ENCODE measurements at regions not wholly inside any gene's neighbourhood (a gene's known extent, or its start where the extent isn't known, plus 50 kb on each side); places are given as distances from the start of the nearest gene placed in this dataset.
"Not testable (repeated sequence)": the region's sequence is repeated elsewhere in the genome, so short reads cannot be mapped to it uniquely, and the experiment has no call there.

DNA sequence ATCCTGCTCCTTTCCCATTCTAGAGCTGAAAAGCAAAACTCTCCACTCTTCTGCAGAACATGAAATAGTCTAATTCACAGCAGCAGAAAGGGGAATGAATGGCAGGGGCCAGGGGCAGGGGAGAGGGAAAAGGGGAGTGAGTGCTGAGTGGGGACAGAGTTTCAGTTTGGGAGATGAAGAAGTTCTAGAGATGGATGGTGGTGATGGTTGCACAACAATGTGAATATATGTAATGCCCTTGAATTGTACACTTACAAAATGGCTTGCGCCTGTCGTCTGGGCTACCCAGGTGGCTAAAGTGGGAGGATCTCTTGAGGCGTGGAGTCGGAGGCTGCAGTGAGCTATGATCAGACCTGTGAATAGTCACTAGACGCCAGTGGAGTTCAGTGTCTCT lies 78.5 kb upstream of the MEF2A start:
- H3K4me3 ChIP-seq (ENCODE audit: low read length) = no peak overlapping the region
- peaks cover 25% of the 10 kb centered on the region for H3K4me1 ChIP-seq (ENCODE audit: insufficient read depth, low read length)
- no peaks in the 10 kb centered on the region for H3K27me3 ChIP-seq (ENCODE audit: insufficient read depth, low read length)

DNA sequence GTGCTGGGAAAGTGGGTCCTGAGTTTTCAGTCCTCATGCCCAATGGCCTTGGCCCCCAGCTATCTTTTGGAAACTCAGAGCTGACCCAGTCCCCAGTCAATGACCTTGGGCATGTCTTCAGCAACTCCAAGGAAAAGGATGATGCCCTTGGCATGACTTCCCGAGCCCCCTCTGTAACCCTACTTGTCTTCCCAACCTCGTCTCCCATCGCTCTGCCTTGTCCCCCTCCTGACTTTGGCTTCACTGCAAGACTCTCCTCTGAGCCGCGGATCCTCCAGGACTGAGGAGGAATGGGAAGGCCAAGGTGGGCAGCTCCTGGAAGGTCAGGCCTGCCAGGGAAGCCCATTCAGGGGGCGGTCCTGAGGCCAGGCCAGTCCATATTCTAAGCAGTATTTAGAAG lies 73.5 kb upstream of the MEF2A start:
- H3K9me3 ChIP-seq (ENCODE audit: low read depth, low read length) = no peaks in the 10 kb centered on the region

More for the DNA sequence above, 78.5 kb upstream of the MEF2A start:
- H3K9me3 ChIP-seq (ENCODE audit: low read depth, low read length) = no peaks in the 10 kb centered on the region

DNA sequence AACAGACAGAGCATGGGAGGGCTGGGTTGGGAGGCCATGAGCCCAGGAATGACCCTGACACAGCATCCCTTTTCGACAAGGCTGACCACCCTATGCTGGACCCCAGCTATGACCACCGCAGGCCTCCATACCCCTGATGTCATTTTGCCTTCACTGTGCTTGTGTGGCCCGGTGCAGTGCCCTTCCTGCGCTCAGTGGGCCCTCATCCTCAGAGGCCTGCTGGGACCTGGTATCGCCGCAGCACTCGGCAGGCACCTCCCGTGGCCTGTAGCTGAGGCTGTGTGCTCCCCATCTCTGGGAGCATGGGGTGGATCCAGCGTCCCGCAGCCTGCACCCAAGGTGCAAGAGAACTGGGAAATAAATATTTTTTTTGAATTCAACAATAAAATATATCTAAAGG lies 73.1 kb upstream of the MEF2A start:
- peaks cover 15% of the 10 kb centered on the region for H3K4me1 ChIP-seq (ENCODE audit: insufficient read depth, low read length)
- no peak overlapping the region for H3K4me3 ChIP-seq (ENCODE audit: low read length)
- H3K27me3 ChIP-seq (ENCODE audit: insufficient read depth, low read length) = no peaks in the 10 kb centered on the region
- H3K9me3 ChIP-seq (ENCODE audit: low read depth, low read length) = no peaks in the 10 kb centered on the region

More for the DNA sequence above, 73.5 kb upstream of the MEF2A start:
- Histone ChIP-seq H3K27me3 (ENCODE audit: insufficient read depth, low read length) (no peaks in the 10 kb centered on the region), H3K4me3 (ENCODE audit: low read length) (no peak overlapping the region), H3K4me1 (ENCODE audit: insufficient read depth, low read length) (peaks cover 18% of the 10 kb centered on the region)

DNA sequence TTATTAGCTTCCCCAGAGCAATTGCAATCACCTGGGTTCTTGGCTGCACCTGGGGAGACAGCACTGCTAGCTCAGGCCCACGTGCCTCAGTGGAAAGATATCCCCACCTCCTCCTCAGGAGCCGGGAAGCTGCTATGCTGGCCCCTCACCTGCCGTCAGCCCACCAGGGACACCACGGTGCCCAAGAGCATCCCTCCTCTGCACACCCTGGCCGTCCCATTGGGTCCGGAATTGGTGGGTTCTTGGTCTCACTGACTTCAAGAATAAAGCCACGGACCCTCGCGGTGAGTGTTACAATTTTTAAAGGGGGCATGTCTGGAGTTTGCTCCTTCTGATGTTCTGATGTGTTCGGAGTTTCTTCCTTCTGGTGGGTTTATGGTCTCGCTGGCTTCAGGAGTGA lies 72.3 kb upstream of the MEF2A start:
- no peaks in the 10 kb centered on the region for H3K9me3 ChIP-seq (ENCODE audit: low read depth, low read length)
- H3K27me3 ChIP-seq (ENCODE audit: insufficient read depth, low read length) = no peaks in the 10 kb centered on the region
- peaks cover 15% of the 10 kb centered on the region for H3K4me1 ChIP-seq (ENCODE audit: insufficient read depth, low read length)
- H3K4me3 ChIP-seq (ENCODE audit: low read length) = no peak overlapping the region

DNA sequence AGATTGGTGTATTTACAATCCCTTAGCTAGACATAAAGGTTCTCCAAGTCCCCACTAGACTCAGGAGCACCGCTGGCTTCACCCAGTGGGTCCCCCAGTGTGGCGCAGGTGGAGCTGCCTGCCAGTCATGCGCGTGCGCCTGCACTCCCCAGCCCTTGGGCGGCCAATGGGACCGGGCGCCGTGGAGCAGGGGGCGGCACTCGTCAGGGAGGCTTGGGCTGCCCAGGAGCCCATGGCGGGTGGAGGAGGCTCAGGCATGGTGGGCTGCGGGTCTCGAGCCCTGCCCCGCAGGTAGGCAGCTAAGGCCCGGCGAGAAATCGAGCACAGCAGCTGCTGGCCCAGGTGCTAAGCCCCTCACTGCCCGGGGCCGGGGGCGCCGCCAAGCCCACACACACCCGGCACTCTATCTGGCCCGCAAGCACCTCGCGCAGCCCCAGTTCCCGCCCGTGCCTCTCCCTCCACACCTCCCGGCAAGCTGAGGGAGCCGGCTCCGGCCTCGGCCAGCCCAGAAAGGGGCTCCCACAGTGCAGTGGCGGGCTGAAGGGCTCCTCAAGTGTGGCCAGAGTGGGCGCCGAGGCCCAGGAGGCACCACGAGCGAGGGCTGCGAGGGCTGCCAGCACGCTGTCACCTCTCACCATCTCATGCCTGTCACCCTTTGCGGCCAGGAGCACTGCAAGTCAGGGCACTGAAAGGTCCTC lies 71.1 kb upstream of the MEF2A start:
- not testable (repeated sequence) for H3K4me3 ChIP-seq (ENCODE audit: low read length); H3K9me3 ChIP-seq (ENCODE audit: low read depth, low read length); H3K27me3 ChIP-seq (ENCODE audit: insufficient read depth, low read length)
- peaks cover 18% of the 10 kb centered on the region for H3K4me1 ChIP-seq (ENCODE audit: insufficient read depth, low read length)

DNA sequence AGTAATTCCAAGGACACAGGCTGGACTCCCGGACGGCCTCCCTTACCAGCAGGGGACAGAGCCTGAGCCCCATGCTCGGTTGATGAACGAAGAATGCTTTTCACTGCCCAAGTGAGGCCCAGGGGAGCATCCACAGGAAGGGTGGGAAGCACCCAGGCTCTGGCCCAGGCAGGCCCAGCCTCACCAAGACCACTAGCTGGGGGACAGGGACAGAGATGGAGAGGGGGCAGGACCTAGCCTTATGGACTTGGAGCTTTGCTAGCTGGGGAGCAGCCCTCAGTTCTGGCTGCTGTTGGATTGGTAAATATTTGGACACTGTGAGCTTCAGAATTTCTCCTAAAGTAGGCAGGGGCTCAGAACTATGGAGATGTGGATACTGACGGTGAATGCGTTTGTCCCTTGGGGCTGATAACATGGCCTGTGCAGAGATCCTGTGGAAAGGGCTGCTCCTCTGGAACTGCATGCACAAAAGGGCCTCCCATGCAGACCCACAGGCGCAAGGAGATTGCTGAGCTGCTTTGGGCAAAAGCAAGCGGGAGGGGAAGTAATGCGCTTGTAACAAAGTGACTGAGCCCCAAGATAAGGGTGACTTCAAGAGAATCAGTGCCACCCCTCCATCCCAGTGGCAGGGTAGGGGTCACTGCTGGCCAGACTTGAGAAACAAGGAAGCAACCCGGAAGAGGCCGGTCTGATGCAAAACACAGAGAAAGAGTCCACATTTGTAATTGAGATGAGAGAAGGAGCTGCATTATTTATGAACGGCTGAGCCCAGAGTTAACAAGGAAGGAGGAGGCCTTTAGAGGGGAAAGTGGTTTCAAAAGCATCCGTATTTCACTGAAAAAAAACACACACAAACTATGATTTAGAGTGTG lies 70.1 kb upstream of the MEF2A start:
- H3K27me3 ChIP-seq (ENCODE audit: insufficient read depth, low read length) = no peaks in the 10 kb centered on the region
- no peaks in the 10 kb centered on the region for H3K9me3 ChIP-seq (ENCODE audit: low read depth, low read length)
- H3K4me3 ChIP-seq (ENCODE audit: low read length) = no peak overlapping the region
- peaks cover 28% of the 10 kb centered on the region for H3K4me1 ChIP-seq (ENCODE audit: insufficient read depth, low read length)

DNA sequence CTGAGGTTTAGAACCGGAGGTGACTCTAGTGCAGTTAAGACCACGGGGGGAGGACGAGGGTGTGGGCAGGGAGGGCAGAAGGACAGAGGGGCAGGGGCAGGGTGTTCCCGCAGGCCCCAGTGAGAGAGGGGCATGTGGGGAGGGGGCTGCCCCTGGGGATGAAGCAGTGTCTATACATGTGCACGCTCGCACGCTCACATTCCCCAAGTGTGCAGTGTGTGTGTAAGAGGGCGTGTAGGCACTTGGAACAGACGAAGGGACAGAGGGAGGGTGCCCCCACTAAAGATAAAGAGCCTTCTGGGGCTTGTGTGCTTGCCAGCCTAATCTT lies 69.5 kb upstream of the MEF2A start:
- Histone ChIP-seq H3K27me3 (ENCODE audit: insufficient read depth, low read length) (no peaks in the 10 kb centered on the region), H3K4me1 (ENCODE audit: insufficient read depth, low read length) (peaks cover 34% of the 10 kb centered on the region), H3K9me3 (ENCODE audit: low read depth, low read length) (no peaks in the 10 kb centered on the region), H3K4me3 (ENCODE audit: low read length) (no peak overlapping the region)

DNA sequence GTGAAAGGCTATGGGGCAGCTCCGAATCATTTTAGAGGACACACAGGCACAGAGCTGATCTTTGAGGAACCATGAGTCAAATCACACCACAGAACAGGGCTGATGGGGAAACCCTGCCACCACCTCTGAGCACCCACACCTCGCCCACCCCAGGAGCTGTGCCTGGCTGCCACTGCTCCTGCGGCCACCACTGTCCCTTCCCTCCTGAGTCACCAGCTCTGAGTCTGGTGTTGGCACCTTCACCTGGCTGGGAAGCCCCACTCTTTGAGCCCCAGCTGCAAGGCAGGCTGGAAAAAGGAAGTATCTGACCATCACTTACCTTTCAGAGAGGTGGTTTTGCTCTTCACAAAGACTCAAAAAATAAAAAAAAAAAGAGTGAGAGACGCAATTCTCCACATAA lies 63.6 kb upstream of the MEF2A start:
- Histone ChIP-seq H3K4me1 (ENCODE audit: insufficient read depth, low read length) (peaks cover 67% of the 10 kb centered on the region), H3K27me3 (ENCODE audit: insufficient read depth, low read length) (no peaks in the 10 kb centered on the region), H3K4me3 (ENCODE audit: low read length) (no peak overlapping the region), H3K9me3 (ENCODE audit: low read depth, low read length) (no peaks in the 10 kb centered on the region)

DNA sequence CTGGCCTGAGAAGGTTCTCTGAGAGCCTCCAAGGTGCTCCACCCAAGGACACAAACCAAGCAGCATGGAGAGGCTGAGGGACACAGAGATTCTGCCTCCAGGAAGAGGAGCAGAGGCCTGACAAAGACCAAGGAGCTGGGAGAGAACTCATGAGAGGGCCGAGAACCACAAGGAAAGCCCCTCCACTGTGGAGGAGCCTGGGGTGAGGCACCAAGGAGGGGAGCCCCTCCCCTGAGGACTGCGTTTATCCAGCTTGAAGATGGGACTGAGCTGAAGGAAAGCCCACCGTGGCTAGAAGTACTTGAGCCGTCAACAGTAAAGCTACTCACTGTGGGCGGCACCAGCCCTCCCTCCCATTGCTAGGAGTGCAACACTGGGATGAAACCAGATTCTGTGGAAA lies 63.1 kb upstream of the MEF2A start:
- Histone ChIP-seq H3K9me3 (ENCODE audit: low read depth, low read length) (no peaks in the 10 kb centered on the region), H3K27me3 (ENCODE audit: insufficient read depth, low read length) (no peaks in the 10 kb centered on the region), H3K4me3 (ENCODE audit: low read length) (no peak overlapping the region), H3K4me1 (ENCODE audit: insufficient read depth, low read length) (peaks cover 72% of the 10 kb centered on the region)

DNA sequence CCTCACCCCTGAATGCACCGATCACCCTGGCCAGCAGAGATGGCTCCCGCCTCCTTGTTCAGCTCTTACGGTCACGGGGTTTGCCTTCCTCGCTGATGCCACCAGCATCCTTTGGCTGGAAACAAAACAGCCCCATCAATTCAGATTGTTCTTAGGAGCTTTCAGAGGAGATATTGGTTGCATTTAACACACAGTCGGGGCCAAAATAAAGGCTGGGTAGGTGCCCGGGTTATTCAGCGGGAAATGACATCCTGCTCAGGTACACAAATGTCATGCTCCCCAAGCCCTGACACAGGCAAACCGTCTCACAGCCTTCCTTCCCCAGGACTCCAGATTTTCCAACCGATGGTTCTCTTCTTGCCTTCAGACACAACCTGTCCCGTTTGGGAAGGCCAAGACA lies 62.4 kb upstream of the MEF2A start:
- no peak overlapping the region for H3K4me3 ChIP-seq (ENCODE audit: low read length)
- H3K4me1 ChIP-seq (ENCODE audit: insufficient read depth, low read length) = peaks cover 79% of the 10 kb centered on the region
- no peaks in the 10 kb centered on the region for H3K27me3 ChIP-seq (ENCODE audit: insufficient read depth, low read length)
- no peaks in the 10 kb centered on the region for H3K9me3 ChIP-seq (ENCODE audit: low read depth, low read length)

DNA sequence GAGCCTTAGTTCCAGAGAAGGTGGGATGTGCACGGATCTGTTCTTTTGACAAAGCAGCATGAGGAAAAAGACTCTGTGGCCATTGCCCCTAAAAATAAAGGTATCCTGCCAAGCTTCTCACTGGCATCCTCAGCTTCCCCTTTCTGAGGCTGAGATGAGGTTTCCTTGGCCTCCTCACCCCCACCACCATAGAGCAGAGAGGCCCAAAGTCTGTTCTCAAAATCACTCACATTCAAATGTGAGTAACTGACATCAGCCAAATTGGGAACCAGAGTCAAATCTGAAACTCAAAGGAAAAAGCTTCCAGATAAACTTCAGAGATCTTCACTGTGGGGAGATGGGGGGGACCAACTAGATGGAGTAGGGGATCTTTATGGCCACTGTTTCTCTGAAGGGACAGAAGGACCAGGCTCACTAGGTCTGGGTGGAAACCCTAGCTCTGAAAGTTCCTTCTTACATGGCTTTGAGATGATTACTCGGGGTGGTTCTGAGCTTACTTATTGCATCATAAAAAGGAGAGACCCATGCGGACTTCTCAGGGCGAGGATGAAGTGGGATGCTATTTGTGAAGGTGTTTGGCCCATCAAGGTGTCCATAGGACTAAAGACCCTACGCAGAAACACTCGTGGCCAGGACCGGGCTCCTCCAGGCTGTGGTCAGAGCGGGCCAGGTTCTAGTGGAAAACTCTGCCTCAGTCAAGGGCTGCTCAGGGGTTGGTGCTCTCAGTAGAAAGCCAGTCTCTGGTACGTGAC lies 61.5 kb upstream of the MEF2A start:
- Histone ChIP-seq H3K9me3 (ENCODE audit: low read depth, low read length) (no peaks in the 10 kb centered on the region), H3K4me3 (ENCODE audit: low read length) (no peak overlapping the region), H3K27me3 (ENCODE audit: insufficient read depth, low read length) (no peaks in the 10 kb centered on the region), H3K4me1 (ENCODE audit: insufficient read depth, low read length) (peaks cover 88% of the 10 kb centered on the region)

DNA sequence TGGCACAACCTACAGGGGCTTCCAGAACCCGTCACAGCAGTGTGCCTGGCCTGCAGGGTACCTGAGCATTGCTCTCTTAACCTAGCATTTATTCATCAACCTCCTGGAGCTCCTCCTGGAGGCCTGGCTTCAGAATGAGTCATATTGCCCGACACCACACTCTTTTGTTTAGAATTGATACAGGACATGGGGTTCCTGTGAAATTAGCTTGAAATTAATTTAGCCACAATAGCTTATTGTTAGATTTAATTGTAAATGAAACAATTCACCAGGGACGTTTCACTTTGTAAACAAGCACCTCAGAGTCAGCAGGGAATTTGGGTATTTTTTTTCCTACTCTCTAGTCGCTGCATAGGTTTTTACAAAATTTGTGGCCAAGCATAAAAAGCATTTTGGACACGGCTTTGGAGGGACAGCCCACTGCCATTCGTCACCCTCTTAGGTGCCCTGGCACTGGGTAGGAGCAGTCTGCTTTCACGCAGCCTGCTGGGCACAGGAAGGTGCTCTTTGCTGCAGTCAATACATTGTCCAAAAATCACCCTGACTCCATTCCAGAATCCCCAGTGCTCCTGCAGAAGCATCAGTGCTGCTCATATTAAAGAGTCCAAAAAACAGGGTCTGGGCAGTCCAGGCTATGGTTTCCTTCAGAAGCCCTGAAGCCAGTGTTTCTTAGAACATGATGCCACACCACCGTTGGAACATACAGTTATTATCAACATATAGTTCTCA lies 60.8 kb upstream of the MEF2A start:
- no peaks in the 10 kb centered on the region for H3K27me3 ChIP-seq (ENCODE audit: insufficient read depth, low read length)
- H3K9me3 ChIP-seq (ENCODE audit: low read depth, low read length) = no peaks in the 10 kb centered on the region
- no peak overlapping the region for H3K4me3 ChIP-seq (ENCODE audit: low read length)
- peaks cover 89% of the 10 kb centered on the region for H3K4me1 ChIP-seq (ENCODE audit: insufficient read depth, low read length)

DNA sequence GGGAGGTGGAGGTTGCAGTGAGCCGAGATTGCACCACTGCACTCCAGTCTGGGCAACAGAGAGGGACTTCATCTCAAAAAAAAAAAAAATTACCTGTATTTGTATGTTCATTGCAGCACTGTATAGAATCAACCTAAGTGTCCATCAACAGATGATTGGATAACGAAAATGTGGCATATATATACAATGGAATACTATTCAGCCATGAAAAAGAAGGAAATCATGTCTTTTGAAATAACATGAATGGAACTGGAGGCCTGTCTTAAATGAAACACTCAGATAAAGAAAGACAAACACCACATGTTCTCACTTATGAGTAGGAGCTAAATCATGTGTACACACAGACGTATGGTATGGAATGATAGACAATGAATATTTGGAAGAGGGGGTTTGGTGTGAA lies 59.4 kb upstream of the MEF2A start:
- no peak overlapping the region for H3K4me3 ChIP-seq (ENCODE audit: low read length)
- H3K4me1 ChIP-seq (ENCODE audit: insufficient read depth, low read length) = peaks cover 89% of the 10 kb centered on the region
- H3K27me3 ChIP-seq (ENCODE audit: insufficient read depth, low read length) = no peaks in the 10 kb centered on the region
- H3K9me3 ChIP-seq (ENCODE audit: low read depth, low read length) = no peaks in the 10 kb centered on the region

DNA sequence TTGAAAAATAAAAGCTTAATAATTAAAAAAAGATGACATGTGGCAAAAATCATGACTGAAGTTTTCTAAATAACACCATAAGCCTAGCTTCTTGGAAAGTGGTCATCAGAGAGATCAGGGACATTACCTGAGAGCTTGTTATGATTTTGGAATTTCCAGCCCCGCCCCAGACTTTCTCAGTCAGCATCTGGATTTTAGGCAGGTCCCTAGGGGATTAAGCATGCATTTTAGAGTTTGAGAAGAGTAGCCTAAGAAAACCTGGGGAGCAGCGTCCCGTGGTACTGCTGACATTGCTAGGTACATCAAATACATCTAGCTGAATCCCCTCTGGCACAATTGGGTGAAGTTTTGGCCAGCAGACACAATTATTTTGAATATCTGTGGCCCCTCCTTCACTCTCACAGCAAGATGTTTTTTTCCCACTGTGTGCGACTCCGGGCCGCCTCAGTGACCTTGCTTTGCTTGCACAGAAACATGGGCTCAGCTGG lies 58.7 kb upstream of the MEF2A start:
- H3K4me1 ChIP-seq (ENCODE audit: insufficient read depth, low read length) = peaks cover 89% of the 10 kb centered on the region
- no peaks in the 10 kb centered on the region for H3K9me3 ChIP-seq (ENCODE audit: low read depth, low read length)
- no peak overlapping the region for H3K4me3 ChIP-seq (ENCODE audit: low read length)
- no peaks in the 10 kb centered on the region for H3K27me3 ChIP-seq (ENCODE audit: insufficient read depth, low read length)

All from mononuclear cell (primary cell).